ENCODE measurements at regions not wholly inside any gene's neighbourhood (a gene's known extent, or its start where the extent isn't known, plus 50 kb on each side); places are given as distances from the start of the nearest gene placed in this dataset.

DNA sequence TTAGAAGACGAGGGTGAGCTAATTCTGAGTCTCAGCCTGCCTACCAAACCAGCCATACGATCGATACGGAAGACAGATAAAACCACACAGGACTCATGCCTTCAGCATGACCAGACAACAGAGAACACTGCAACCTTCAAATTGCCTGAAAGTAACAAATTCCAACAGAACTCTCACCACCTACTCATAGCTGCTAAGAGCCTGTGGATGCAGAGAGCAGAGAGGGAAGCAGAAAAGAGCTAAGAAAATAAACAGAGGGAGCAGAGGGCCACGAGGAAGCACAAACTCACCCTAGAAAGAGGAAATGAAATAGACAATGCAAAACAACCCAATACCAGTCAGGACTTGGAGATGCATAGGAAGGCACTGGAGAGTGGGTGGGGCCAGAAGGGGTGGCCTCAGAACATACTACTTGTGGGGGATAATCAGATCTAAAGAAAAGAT, 86.7 kb upstream of the TAS2R1 start:
- no peak overlapping the region for H3K4me3 ChIP-seq (ENCODE audit: control insufficient read depth in 2 of 3, extremely low read depth in 1 of 3, insufficient read depth in 2 of 3, low read depth in 1 of 3, low read length in 3 of 3)
- no peak for FAIRE-seq
- no peaks in the 10 kb centered on the region for H3K9me1 ChIP-seq (ENCODE audit: control insufficient read depth, extremely low read depth, insufficient read depth, low read length)
- no peaks in the 10 kb centered on the region for H3K27me3 ChIP-seq (ENCODE audit: control insufficient read depth, extremely low read depth, insufficient read depth, low read length)
- H3K36me3 ChIP-seq (ENCODE audit: control insufficient read depth in 2 of 2, extremely low read depth in 1 of 2, insufficient read depth in 2 of 2, low read length in 2 of 2) = no peaks in the 10 kb centered on the region
- H3K27ac ChIP-seq (ENCODE audit: control insufficient read depth, insufficient read depth, low read length) = no peak overlapping the region
- dilution Hi-C loops (cut with MboI; ENCODE audit: extremely low pct_ligation_motif_present, low sequenced_read_pairs) = no loop called here
- no peak overlapping the region for H3K4me2 ChIP-seq (ENCODE audit: control insufficient read depth, extremely low read depth, insufficient read depth, low read depth, low read length)
- H3K9me3 ChIP-seq (ENCODE audit: control insufficient read depth, low read depth, low read length) = no peaks in the 10 kb centered on the region
- H2AFZ ChIP-seq (ENCODE audit: control insufficient read depth, low read length) = no peak overlapping the region
- no peak for DNase-seq (ENCODE audit: low read depth, low spot score)
- H4K20me1 ChIP-seq (ENCODE audit: control insufficient read depth, extremely low read depth, insufficient read depth, low read length) = no peaks in the 10 kb centered on the region
- H3K79me2 ChIP-seq (ENCODE audit: control insufficient read depth, insufficient read depth, low read length) = no peaks in the 10 kb centered on the region
- peaks cover 5% of the 10 kb centered on the region for H3K4me1 ChIP-seq (ENCODE audit: control insufficient read depth, extremely low read depth, insufficient read depth, low read length)
- no peak for TF ChIP-seq CTCF (optimal IDR thresholded peaks at IDR 0.05 in 1 of 3, IDR thresholded peaks at IDR 0.05 in 1 of 3, conservative IDR thresholded peaks at IDR 0.05 in 1 of 3; ENCODE audit: extremely low read depth in 1 of 3, insufficient read depth in 2 of 3, low read length in 3 of 3)
- TF ChIP-seq EZH2 (IDR thresholded peaks at IDR 0.05; ENCODE audit: low read length) = no peak
- no peak overlapping the region for H3K9ac ChIP-seq (ENCODE audit: control insufficient read depth, extremely low read depth, insufficient read depth, low read length)

GRCh38 chr5:9715891-9716335, 85.8 kb upstream of the TAS2R1 start:
- no peak for FAIRE-seq
- Histone ChIP-seq H3K4me2 (ENCODE audit: control insufficient read depth, extremely low read depth, insufficient read depth, low read depth, low read length) (no peak overlapping the region), H3K27me3 (ENCODE audit: control insufficient read depth, extremely low read depth, insufficient read depth, low read length) (no peaks in the 10 kb centered on the region), H4K20me1 (ENCODE audit: control insufficient read depth, extremely low read depth, insufficient read depth, low read length) (no peaks in the 10 kb centered on the region), H3K9me1 (ENCODE audit: control insufficient read depth, extremely low read depth, insufficient read depth, low read length) (no peaks in the 10 kb centered on the region), H3K9me3 (ENCODE audit: control insufficient read depth, low read depth, low read length) (no peaks in the 10 kb centered on the region), H3K27ac (ENCODE audit: control insufficient read depth, insufficient read depth, low read length) (no peak overlapping the region), H3K79me2 (ENCODE audit: control insufficient read depth, insufficient read depth, low read length) (no peaks in the 10 kb centered on the region), H2AFZ (ENCODE audit: control insufficient read depth, low read length) (no peak overlapping the region), H3K9ac (ENCODE audit: control insufficient read depth, extremely low read depth, insufficient read depth, low read length) (no peak overlapping the region), H3K4me1 (ENCODE audit: control insufficient read depth, extremely low read depth, insufficient read depth, low read length) (peaks cover 5% of the 10 kb centered on the region), H3K4me3 (ENCODE audit: control insufficient read depth in 2 of 3, extremely low read depth in 1 of 3, insufficient read depth in 2 of 3, low read depth in 1 of 3, low read length in 3 of 3) (no peak overlapping the region), H3K36me3 (ENCODE audit: control insufficient read depth in 2 of 2, extremely low read depth in 1 of 2, insufficient read depth in 2 of 2, low read length in 2 of 2) (no peaks in the 10 kb centered on the region)
- DNase-seq (ENCODE audit: low read depth, low spot score) = no peak
- TF ChIP-seq CTCF (optimal IDR thresholded peaks at IDR 0.05 in 1 of 3, IDR thresholded peaks at IDR 0.05 in 1 of 3, conservative IDR thresholded peaks at IDR 0.05 in 1 of 3; ENCODE audit: extremely low read depth in 1 of 3, insufficient read depth in 2 of 3, low read length in 3 of 3) = no peak
- dilution Hi-C loops (cut with MboI; ENCODE audit: extremely low pct_ligation_motif_present, low sequenced_read_pairs) = no loop called here
